Panc1 (cell line): ENCODE measurements at regions not wholly inside any gene's neighbourhood (a gene's known extent, or its start where the extent isn't known, plus 50 kb on each side); places are given as distances from the start of the nearest gene placed in this dataset.

ENCODE experiments used
- ATAC-seq: fragments of 200-7000 bp; cut with Tn5 transposase; 2 replicates; pipeline ENCODE4 v1.9.1; 2020; ENCODE audit warnings: mild to moderate bottlenecking, moderate library complexity
- BruUV-seq: library from RNA; stranded (reverse); fragments of 400-500 nt; replicated peaks from 2 replicates; lab custom pipeline; 2021; lab: Mats Ljungman, UMichigan
- CTCF ChIA-PET: fragments of 300-600 bp; sonication (Branson Sonifier 250); formaldehyde crosslinking; loops from one replicate; lab custom pipeline; 2022; ENCODE audit warnings: antibody characterized with exemption; lab: Charles Lee
- POLR2A ChIA-PET: fragments of 300-600 bp; sonication (Branson Sonifier 250); formaldehyde crosslinking; loops from one replicate; lab custom pipeline; 2022; ENCODE audit warnings: antibody characterized with exemption; lab: Charles Lee
- DNase-seq: peaks from one replicate; pipeline ENCODE4 v3.0.0-alpha.2; 2010; ENCODE audit warnings: low read depth, low spot score
- H3K27ac ChIP-seq: 2 replicates; pipeline ENCODE4 v1.5.1; 2011; ENCODE audit warnings: mild to moderate bottlenecking, low read length, inconsistent platforms
- H3K27me3 ChIP-seq: fragments of 200-500 bp; sonication (Bioruptor generic); 2 replicates; pipeline ENCODE4 v1.6.0; 2014; ENCODE audit warnings: low read length, inconsistent platforms; ENCODE audit not compliant: control insufficient read depth, insufficient read depth
- H3K36me3 ChIP-seq: fragments of 200-500 bp; sonication (Bioruptor generic); 2 replicates; pipeline ENCODE4 v1.5.1; 2014; ENCODE audit warnings: inconsistent platforms, mild to moderate bottlenecking, low read length, moderate library complexity; ENCODE audit not compliant: control insufficient read depth, insufficient read depth
- H3K4me1 ChIP-seq: 2 replicates; pipeline ENCODE4 v1.5.1; 2011; ENCODE audit warnings: inconsistent platforms, mild to moderate bottlenecking, low read length, moderate library complexity; ENCODE audit not compliant: control insufficient read depth, insufficient read depth
- H3K4me3 ChIP-seq, 2 experiments: 2 replicates each; pipeline ENCODE4 v1.5.1; 2011 to 2012; ENCODE audit warnings: low read depth in 2 of 2, low read length in 2 of 2, mild to moderate bottlenecking in 2 of 2, inconsistent platforms in 1 of 2, moderate library complexity in 1 of 2
- H3K9me3 ChIP-seq: fragments of 200-500 bp; sonication (Bioruptor generic); 2 replicates; pipeline ENCODE4 v1.5.1; 2014; ENCODE audit warnings: low read depth, mild to moderate bottlenecking, inconsistent platforms, low read length, moderate library complexity; ENCODE audit not compliant: control insufficient read depth, insufficient read depth
- POLR2AphosphoS5 ChIP-seq: IDR thresholded peaks from 2 replicates; pipeline ENCODE4 v1.6.1; 2012; ENCODE audit warnings: mild to moderate bottlenecking, low read depth, low read length, moderate library complexity
- SIN3A ChIP-seq: IDR thresholded peaks from 2 replicates; pipeline ENCODE4 v1.6.1; 2012; ENCODE audit warnings: low read depth, mild to moderate bottlenecking, low read length, moderate library complexity, borderline replicate concordance; ENCODE audit not compliant: insufficient read depth
- TCF7L2 ChIP-seq: IDR thresholded peaks from 2 replicates; pipeline ENCODE4 v1.6.1; 2011; ENCODE audit warnings: mild to moderate bottlenecking, low read depth, low read length, inconsistent platforms
- in situ Hi-C: cut with HindIII; loops from 2 replicates; pipeline ENCODE4 v1.10.0; 2016; ENCODE audit warnings: low sequenced_read_pairs, low pct_unique_long_range_greater_than_20kb
- intact Hi-C: fragments of 100-400 bp; cut with micrococcal nuclease; formaldehyde crosslinking; loops from one replicate; pipeline ENCODE4 v1.10.0; 2022; ENCODE audit not compliant: unreplicated experiment
- TF ChIP-seq, protein P1 (sequence below), 2 experiments: IDR thresholded peaks; 2 replicates each; pipeline ENCODE4 v1.6.1; 2011 to 2012; ENCODE audit warnings: low read depth in 2 of 2, control low read depth in 1 of 2, low read length in 1 of 2, mild to moderate bottlenecking in 1 of 2, moderate library complexity in 1 of 2; ENCODE audit not compliant: insufficient read depth in 1 of 2
- TF ChIP-seq, protein P2 (sequence below): fragments of 450-650 bp; IDR thresholded peaks from 2 replicates; pipeline ENCODE4 v1.5.1; 2017; ENCODE audit warnings: mild to moderate bottlenecking

DNA sequence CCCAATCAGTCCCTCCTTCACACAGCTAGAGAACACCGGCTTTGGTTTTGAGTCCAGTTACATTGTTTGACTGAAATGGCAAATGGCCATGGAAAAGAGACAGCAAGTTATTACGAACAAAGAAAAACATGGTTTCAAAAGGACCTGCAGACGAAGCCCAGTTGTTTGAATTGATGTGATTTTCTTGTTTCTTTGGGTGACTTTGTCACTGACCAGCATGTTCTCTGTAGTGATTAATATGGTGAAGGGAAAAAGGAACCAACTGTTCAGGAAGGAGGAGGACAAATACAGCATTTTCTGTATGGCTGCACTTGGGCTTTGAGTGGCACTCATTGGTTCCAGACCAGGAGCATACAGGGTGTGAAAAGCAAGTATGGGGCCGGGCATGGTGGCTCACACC lies 217.4 kb upstream of the TPM1 start:
- no TSS peak for BruUV-seq
- Histone ChIP-seq H3K4me3 (no peak overlapping the region), H3K27ac (no peak overlapping the region), H3K36me3 (no peaks in the 10 kb centered on the region), H3K9me3 (no peaks in the 10 kb centered on the region), H3K4me1 (no peaks in the 10 kb centered on the region), H3K27me3 (no peaks in the 10 kb centered on the region)
- CTCF ChIA-PET, result no interaction called here
- ATAC-seq (no peak), DNase-seq (no peak)
- intact Hi-C loops (no loop called here), in situ Hi-C loops (no loop called here)
- TF ChIP-seq, protein P1, sequence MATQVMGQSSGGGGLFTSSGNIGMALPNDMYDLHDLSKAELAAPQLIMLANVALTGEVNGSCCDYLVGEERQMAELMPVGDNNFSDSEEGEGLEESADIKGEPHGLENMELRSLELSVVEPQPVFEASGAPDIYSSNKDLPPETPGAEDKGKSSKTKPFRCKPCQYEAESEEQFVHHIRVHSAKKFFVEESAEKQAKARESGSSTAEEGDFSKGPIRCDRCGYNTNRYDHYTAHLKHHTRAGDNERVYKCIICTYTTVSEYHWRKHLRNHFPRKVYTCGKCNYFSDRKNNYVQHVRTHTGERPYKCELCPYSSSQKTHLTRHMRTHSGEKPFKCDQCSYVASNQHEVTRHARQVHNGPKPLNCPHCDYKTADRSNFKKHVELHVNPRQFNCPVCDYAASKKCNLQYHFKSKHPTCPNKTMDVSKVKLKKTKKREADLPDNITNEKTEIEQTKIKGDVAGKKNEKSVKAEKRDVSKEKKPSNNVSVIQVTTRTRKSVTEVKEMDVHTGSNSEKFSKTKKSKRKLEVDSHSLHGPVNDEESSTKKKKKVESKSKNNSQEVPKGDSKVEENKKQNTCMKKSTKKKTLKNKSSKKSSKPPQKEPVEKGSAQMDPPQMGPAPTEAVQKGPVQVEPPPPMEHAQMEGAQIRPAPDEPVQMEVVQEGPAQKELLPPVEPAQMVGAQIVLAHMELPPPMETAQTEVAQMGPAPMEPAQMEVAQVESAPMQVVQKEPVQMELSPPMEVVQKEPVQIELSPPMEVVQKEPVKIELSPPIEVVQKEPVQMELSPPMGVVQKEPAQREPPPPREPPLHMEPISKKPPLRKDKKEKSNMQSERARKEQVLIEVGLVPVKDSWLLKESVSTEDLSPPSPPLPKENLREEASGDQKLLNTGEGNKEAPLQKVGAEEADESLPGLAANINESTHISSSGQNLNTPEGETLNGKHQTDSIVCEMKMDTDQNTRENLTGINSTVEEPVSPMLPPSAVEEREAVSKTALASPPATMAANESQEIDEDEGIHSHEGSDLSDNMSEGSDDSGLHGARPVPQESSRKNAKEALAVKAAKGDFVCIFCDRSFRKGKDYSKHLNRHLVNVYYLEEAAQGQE (IDR thresholded peaks at IDR 0.05; ENCODE audit: insufficient read depth in 1 of 2, low read depth in 2 of 2, low read length in 1 of 2), result no peak
- TF ChIP-seq SIN3A (no peak), TCF7L2 (no peak), POLR2AphosphoS5 (no peak)
- TF ChIP-seq, protein P2, sequence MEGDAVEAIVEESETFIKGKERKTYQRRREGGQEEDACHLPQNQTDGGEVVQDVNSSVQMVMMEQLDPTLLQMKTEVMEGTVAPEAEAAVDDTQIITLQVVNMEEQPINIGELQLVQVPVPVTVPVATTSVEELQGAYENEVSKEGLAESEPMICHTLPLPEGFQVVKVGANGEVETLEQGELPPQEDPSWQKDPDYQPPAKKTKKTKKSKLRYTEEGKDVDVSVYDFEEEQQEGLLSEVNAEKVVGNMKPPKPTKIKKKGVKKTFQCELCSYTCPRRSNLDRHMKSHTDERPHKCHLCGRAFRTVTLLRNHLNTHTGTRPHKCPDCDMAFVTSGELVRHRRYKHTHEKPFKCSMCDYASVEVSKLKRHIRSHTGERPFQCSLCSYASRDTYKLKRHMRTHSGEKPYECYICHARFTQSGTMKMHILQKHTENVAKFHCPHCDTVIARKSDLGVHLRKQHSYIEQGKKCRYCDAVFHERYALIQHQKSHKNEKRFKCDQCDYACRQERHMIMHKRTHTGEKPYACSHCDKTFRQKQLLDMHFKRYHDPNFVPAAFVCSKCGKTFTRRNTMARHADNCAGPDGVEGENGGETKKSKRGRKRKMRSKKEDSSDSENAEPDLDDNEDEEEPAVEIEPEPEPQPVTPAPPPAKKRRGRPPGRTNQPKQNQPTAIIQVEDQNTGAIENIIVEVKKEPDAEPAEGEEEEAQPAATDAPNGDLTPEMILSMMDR, result no peak
- POLR2A ChIA-PET, result no interaction called here

DNA sequence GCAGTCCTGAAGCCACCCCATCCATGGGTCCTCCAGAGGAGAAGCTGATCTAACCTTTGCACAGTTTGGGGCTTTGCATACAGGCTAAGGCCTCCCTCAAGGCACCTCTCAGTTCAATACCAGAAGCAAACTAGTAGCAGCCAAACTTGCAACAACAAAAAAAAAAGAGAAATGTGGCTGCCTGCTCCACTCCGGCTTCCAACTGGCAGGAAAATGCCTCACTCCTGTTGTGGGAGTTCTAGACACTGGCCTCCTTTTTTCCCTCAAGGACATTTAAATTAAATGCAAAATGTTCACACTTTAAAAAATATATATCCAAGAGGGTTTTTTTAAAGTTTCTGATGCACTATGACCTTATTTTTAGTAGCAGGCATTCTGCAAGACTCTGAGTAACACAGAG lies 216.0 kb upstream of the TPM1 start:
- ATAC-seq (no peak), DNase-seq (no peak)
- Histone ChIP-seq H3K4me1 (no peaks in the 10 kb centered on the region), H3K27me3 (no peaks in the 10 kb centered on the region), H3K4me3 (no peak overlapping the region), H3K36me3 (no peaks in the 10 kb centered on the region), H3K9me3 (no peaks in the 10 kb centered on the region), H3K27ac (no peak overlapping the region)
- intact Hi-C loops, result no loop called here
- ChIA-PET POLR2A (interaction anchor here (0.5 kb wide), 1 partner anchor 313 kb away, joined by 9 read pairs; no protein-coding TSS in a partner anchor), CTCF (no interaction called here)
- TF ChIP-seq TCF7L2, result no peak
- TF ChIP-seq, protein P2, result no peak
- TF ChIP-seq, protein P1 (IDR thresholded peaks at IDR 0.05; ENCODE audit: insufficient read depth in 1 of 2, low read depth in 2 of 2, low read length in 1 of 2), result no peak
- no peak for TF ChIP-seq POLR2AphosphoS5
- TF ChIP-seq SIN3A, result no peak
- in situ Hi-C loops, result no loop called here
- no TSS peak for BruUV-seq
